Transverse colon (tissue), 3 donors: ENCODE measurements at regions not wholly inside any gene's neighbourhood (a gene's known extent, or its start where the extent isn't known, plus 50 kb on each side); places are given as distances from the start of the nearest gene placed in this dataset.

Experiments used
- POLR2A ChIP-seq: fragments of 450-650 bp; IDR thresholded peaks from one replicate; pipeline ENCODE4 v1.6.1; 2016; ENCODE audit warnings: antibody characterized with exemption, mild to moderate bottlenecking, moderate library complexity
- POLR2AphosphoS5 ChIP-seq, 3 donors: sonication (generic); formaldehyde crosslinking; IDR thresholded peaks; one replicate each; pipeline ENCODE4 v1.6.1; 2016; ENCODE audit warnings: antibody characterized with exemption in 3 of 3

DNA sequence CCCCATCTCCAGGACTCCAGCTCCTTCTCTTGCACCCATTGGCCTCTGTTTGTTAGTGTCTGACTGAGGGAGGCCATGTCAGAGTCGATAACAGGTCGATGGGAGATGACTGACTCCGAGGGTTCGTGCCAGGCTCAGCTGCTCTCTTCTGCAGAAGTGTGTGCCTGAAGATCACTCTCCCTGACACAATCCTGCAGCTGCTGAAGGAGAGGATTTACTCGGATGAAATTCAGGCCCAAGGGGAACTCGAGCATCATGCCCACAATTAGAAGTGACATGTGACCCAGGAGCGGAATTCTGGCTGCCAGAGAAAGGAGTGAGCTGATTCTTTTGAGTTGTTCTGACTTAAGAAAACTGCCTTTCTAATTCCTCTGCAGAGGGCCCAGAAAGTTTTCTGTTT is 318.2 kb downstream of the MAFB start:
- TF ChIP-seq POLR2AphosphoS5 (IDR thresholded peaks at IDR 0.05): no peak
- no peak for TF ChIP-seq POLR2A
